ENCODE measurements at regions not wholly inside any gene's neighbourhood (a gene's known extent, or its start where the extent isn't known, plus 50 kb on each side); places are given as distances from the start of the nearest gene placed in this dataset.

- Histone ChIP-seq H3K27ac (peak overlapping the region in 4 of 10 donors; percentile 10 to 77 (median 50)), H3K4me3 (no peak overlapping the region), H3K4me1 (peaks cover 0 to 93% (median 58%) of the 10 kb centered on the region in 9 donors), H3K27me3 (peaks cover 0 to 3% (median 0%) of the 10 kb centered on the region in 7 donors), H3K9me3 (no peaks in the 10 kb centered on the region), H3K36me3 (no peaks in the 10 kb centered on the region)
- ATAC-seq (no peak), DNase-seq (no peak)
- no peak for TF ChIP-seq CTCF (IDR thresholded peaks at IDR 0.05)
- intact Hi-C loops (cut with DNase I) = loop anchor here in 1 of 10 donors (5.0 kb wide), 1 partner anchor 62 kb away; no protein-coding TSS in a partner anchor
- WGBS, 2 donors = 72 to 73% methylated on average over 6 of the region's 6 CpGs
These were observed 103.4 kb downstream of the DAD1 start for GRCh38 chr14:22485649-22486048.

GRCh38 chr14:22485178-22485577, 103.8 kb downstream of the DAD1 start:
- ATAC-seq (no peak), DNase-seq (no peak)
- no peak for TF ChIP-seq CTCF (IDR thresholded peaks at IDR 0.05)
- H3K9me3 ChIP-seq = no peaks in the 10 kb centered on the region
- no peaks in the 10 kb centered on the region for H3K36me3 ChIP-seq
- H3K4me1 ChIP-seq = peaks cover 0 to 97% (median 61%) of the 10 kb centered on the region in 9 donors
- intact Hi-C loops (cut with DNase I) = loop anchor here in 1 of 10 donors (5.0 kb wide), 1 partner anchor 62 kb away; no protein-coding TSS in a partner anchor
- H3K27me3 ChIP-seq = peaks cover 0 to under 1% (median 0%) of the 10 kb centered on the region in 7 donors
- peak overlapping the region in 6 of 10 donors; percentile 10 to 77 (median 56) for H3K27ac ChIP-seq
- 79 to 81% methylated on average over 1 of the region's 1 CpG for WGBS, 2 donors
- H3K4me3 ChIP-seq = no peak overlapping the region

GRCh38 chr14:22484632-22485031, 104.4 kb downstream of the DAD1 start:
- H3K27me3 ChIP-seq = no peaks in the 10 kb centered on the region
- no peak overlapping the region for H3K4me3 ChIP-seq
- H3K36me3 ChIP-seq = no peaks in the 10 kb centered on the region
- H3K4me1 ChIP-seq = peaks cover 0 to 97% (median 64%) of the 10 kb centered on the region in 9 donors
- TF ChIP-seq CTCF (IDR thresholded peaks at IDR 0.05) = no peak
- peak overlapping the region in 8 of 10 donors; percentile 10 to 78 (median 53) for H3K27ac ChIP-seq
- WGBS, 2 donors = 21 to 40% methylated on average over 5 of the region's 5 CpGs
- ATAC-seq (peak; percentile 53 to 88 (median 76)), DNase-seq (peak in 1 of 2 donors; percentile 72)
- intact Hi-C loops (cut with DNase I) = loop anchor here in 4 of 10 donors (5.0 kb wide), 2 partner anchors 63 to 73 kb away; no protein-coding TSS in a partner anchor
- H3K9me3 ChIP-seq = no peaks in the 10 kb centered on the region

GRCh38 chr14:22483863-22484593, 105.0 kb downstream of the DAD1 start:
- DNase-seq (no peak), ATAC-seq (peak in 4 of 8 donors; percentile 8 to 30 (median 18))
- H3K36me3 ChIP-seq = no peaks in the 10 kb centered on the region
- H3K9me3 ChIP-seq = no peaks in the 10 kb centered on the region
- 54% methylated on average over 10 of the region's 10 CpGs for WGBS, 2 donors
- H3K27ac ChIP-seq = peak overlapping the region in 8 of 10 donors; percentile 10 to 78 (median 53)
- no peak for TF ChIP-seq CTCF (IDR thresholded peaks at IDR 0.05)
- no peaks in the 10 kb centered on the region for H3K27me3 ChIP-seq
- intact Hi-C loops (cut with DNase I) = loop anchor here in 3 of 10 donors (5.0 kb wide), 2 partner anchors 63 to 73 kb away; no protein-coding TSS in a partner anchor
- no peak overlapping the region for H3K4me3 ChIP-seq
- H3K4me1 ChIP-seq = peaks cover 0 to 97% (median 64%) of the 10 kb centered on the region in 9 donors
